RWPE2 (cell line): ENCODE measurements at regions not wholly inside any gene's neighbourhood (a gene's known extent, or its start where the extent isn't known, plus 50 kb on each side); places are given as distances from the start of the nearest gene placed in this dataset.

ENCODE experiments used
- ATAC-seq: fragments of 200-7000 bp; cut with Tn5 transposase; 3 replicates; pipeline ENCODE4 v1.9.1; 2021; ENCODE audit warnings: low read depth
- DNase-seq: peaks from one replicate; pipeline ENCODE4 v3.0.0-alpha.2; 2020; ENCODE audit warnings: low spot score
- H3K27ac ChIP-seq: fragments of 450-650 bp; 2 replicates; pipeline ENCODE4 v1.5.1; 2017; ENCODE audit warnings: mild to moderate bottlenecking; ENCODE audit not compliant: poor library complexity, severe bottlenecking
- H3K27me3 ChIP-seq: fragments of 250-450 bp; sonication (Bioruptor Pico); 2 replicates; pipeline ENCODE4 v1.5.1; 2021; ENCODE audit warnings: mild to moderate bottlenecking, moderate library complexity; ENCODE audit not compliant: insufficient read depth, poor library complexity, severe bottlenecking
- H3K36me3 ChIP-seq: fragments of 250-450 bp; sonication (Bioruptor Pico); 2 replicates; pipeline ENCODE4 v1.5.1; 2020; ENCODE audit warnings: low read depth, mild to moderate bottlenecking, moderate library complexity
- H3K4me1 ChIP-seq: fragments of 250-450 bp; sonication (Bioruptor Pico); 2 replicates; pipeline ENCODE4 v1.5.1; 2021; ENCODE audit warnings: mild to moderate bottlenecking, moderate library complexity; ENCODE audit not compliant: insufficient read depth, poor library complexity, severe bottlenecking
- H3K4me3 ChIP-seq: fragments of 250-450 bp; sonication (Bioruptor Pico); 2 replicates; pipeline ENCODE4 v1.5.1; 2021; ENCODE audit warnings: mild to moderate bottlenecking, moderate library complexity; ENCODE audit not compliant: severe bottlenecking
- H3K9me3 ChIP-seq: fragments of 250-450 bp; sonication (Bioruptor Pico); 2 replicates; pipeline ENCODE4 v1.5.1; 2021; ENCODE audit warnings: mild to moderate bottlenecking, moderate library complexity; ENCODE audit not compliant: severe bottlenecking
- CTCF ChIP-seq: fragments of 450-650 bp; IDR thresholded peaks from one replicate; pipeline ENCODE4 v1.5.1; 2017; ENCODE audit warnings: mild to moderate bottlenecking, moderate library complexity; ENCODE audit not compliant: poor library complexity, severe bottlenecking

DNA sequence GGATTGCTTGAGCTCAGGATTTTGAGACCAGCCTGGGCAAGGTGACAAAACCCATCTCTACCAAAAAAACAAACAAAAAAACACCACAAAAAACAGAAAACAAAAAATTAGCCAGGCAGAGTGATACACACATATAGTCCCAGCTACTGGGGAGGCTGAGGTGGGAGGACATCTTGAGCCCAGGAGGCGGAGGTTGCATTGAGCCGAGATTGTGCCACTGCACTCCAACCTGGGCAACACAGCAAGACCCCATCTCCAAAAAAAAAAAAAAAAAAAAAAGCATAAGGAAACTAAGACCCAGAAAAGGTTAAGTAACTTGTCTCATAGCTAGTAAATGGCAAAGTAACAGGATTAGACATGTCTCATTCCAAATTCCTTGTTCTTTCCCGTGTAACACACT, 56.3 kb upstream of the PSMA6 start:
- H3K27ac ChIP-seq: no peak overlapping the region
- no peaks in the 10 kb centered on the region for H3K27me3 ChIP-seq
- no peak for ATAC-seq

GRCh38 chr14:35236806-35237205, 55.4 kb upstream of the PSMA6 start:
- Histone ChIP-seq H3K36me3 (no peaks in the 10 kb centered on the region), H3K27me3 (no peaks in the 10 kb centered on the region), H3K4me1 (peaks cover 4% of the 10 kb centered on the region), H3K9me3 (no peaks in the 10 kb centered on the region), H3K27ac (no peak overlapping the region), H3K4me3 (no peak overlapping the region)
- no peak for ATAC-seq
- TF ChIP-seq CTCF: no peak
- DNase-seq: no peak

More for the DNA sequence above, 56.3 kb upstream of the PSMA6 start:
- H3K4me3 ChIP-seq: no peak overlapping the region
- TF ChIP-seq CTCF: no peak
- H3K9me3 ChIP-seq: no peaks in the 10 kb centered on the region
- H3K36me3 ChIP-seq: no peaks in the 10 kb centered on the region
- no peak for DNase-seq
- H3K4me1 ChIP-seq: peaks cover 4% of the 10 kb centered on the region

DNA sequence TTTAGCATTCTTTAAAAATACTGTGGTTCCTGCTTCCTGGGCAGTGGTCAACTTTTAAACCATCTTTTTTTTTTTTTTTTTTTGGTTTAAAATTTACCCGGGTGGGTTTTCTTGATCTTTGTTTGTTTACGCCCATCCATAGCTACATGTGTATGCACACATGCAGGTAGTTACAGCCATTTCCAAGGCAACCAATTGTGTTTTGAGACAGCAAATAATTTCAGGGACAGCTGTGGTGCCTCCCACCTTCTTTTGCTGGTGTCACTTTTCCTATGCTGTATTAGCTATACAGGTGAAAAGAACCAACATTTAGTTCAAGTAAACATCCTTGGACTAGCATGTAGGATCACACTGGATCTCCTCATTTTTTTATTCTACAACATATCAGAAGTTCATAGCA, 52.0 kb upstream of the PSMA6 start:
- Histone ChIP-seq H3K4me3 (no peak overlapping the region), H3K9me3 (no peaks in the 10 kb centered on the region), H3K27ac (no peak overlapping the region), H3K36me3 (no peaks in the 10 kb centered on the region), H3K27me3 (no peaks in the 10 kb centered on the region), H3K4me1 (no peaks in the 10 kb centered on the region)
- DNase-seq (no peak), ATAC-seq (no peak)
- no peak for TF ChIP-seq CTCF
